GM23248 (cell line): ENCODE measurements at regions not wholly inside any gene's neighbourhood (a gene's known extent, or its start where the extent isn't known, plus 50 kb on each side); places are given as distances from the start of the nearest gene placed in this dataset.

Experiments
- EZH2 ChIP-seq: fragments of 200-600 bp; sonication (generic); IDR thresholded peaks from 2 replicates; pipeline ENCODE4 v1.6.1; 2018; ENCODE audit warnings: antibody characterized with exemption, mild to moderate bottlenecking; ENCODE audit not compliant: insufficient read depth, poor library complexity, severe bottlenecking
- EZH2phosphoT487 ChIP-seq: fragments of 200-600 bp; sonication (generic); IDR thresholded peaks from 2 replicates; pipeline ENCODE4 v1.6.1; 2018; ENCODE audit warnings: antibody characterized with exemption, moderate library complexity, mild to moderate bottlenecking, low read depth; ENCODE audit not compliant: insufficient read depth

- TF ChIP-seq EZH2 = no peak
- TF ChIP-seq EZH2phosphoT487 = no peak
Observed at GRCh38 chr1:228937351-228937750, 202.1 kb downstream of the RHOU start.
